DOHH2 (cell line): ENCODE measurements at regions not wholly inside any gene's neighbourhood (a gene's known extent, or its start where the extent isn't known, plus 50 kb on each side); places are given as distances from the start of the nearest gene placed in this dataset.

ENCODE experiments used
- H3F3A ChIP-seq: fragments of 200-600 bp; sonication (generic), shearing (Covaris generic); 2 replicates; pipeline ENCODE4 v1.6.0; 2016; ENCODE audit warnings: antibody characterized with exemption, mild to moderate bottlenecking; ENCODE audit not compliant: control insufficient read depth, insufficient read depth
- H3K27ac ChIP-seq: fragments of 200-600 bp; sonication (generic); 2 replicates; pipeline ENCODE4 v1.5.1; 2014; ENCODE audit warnings: low read depth, mild to moderate bottlenecking, low read length, moderate library complexity
- H3K27me3 ChIP-seq: fragments of 200-600 bp; sonication (generic); 2 replicates; pipeline ENCODE4 v1.6.1; 2014; ENCODE audit warnings: mild to moderate bottlenecking, low read length, mixed read lengths; ENCODE audit not compliant: control insufficient read depth
- H3K36me3 ChIP-seq: fragments of 200-600 bp; sonication (generic); 2 replicates; pipeline ENCODE4 v1.6.1; 2014; ENCODE audit warnings: mild to moderate bottlenecking, low read length, moderate library complexity, mixed read lengths; ENCODE audit not compliant: control insufficient read depth
- H3K4me1 ChIP-seq: fragments of 200-600 bp; sonication (generic); 2 replicates; pipeline ENCODE4 v1.6.1; 2014; ENCODE audit warnings: mild to moderate bottlenecking, low read length, mixed read lengths; ENCODE audit not compliant: control insufficient read depth
- H3K4me2 ChIP-seq: fragments of 200-600 bp; sonication (generic); 2 replicates; pipeline ENCODE4 v1.6.0; 2014; ENCODE audit warnings: mild to moderate bottlenecking, low read length, moderate library complexity
- H3K4me3 ChIP-seq: fragments of 200-600 bp; sonication (generic); 2 replicates; pipeline ENCODE4 v1.5.1; 2014; ENCODE audit warnings: mild to moderate bottlenecking, low read length, mixed read lengths
- H3K79me2 ChIP-seq: fragments of 200-600 bp; sonication (generic); 2 replicates; pipeline ENCODE4 v1.6.1; 2014; ENCODE audit warnings: mild to moderate bottlenecking, low read length, mixed read lengths; ENCODE audit not compliant: control insufficient read depth
- H3K9me2 ChIP-seq: fragments of 200-600 bp; sonication (generic); replicated peaks from 2 replicates; pipeline ENCODE4 v1.6.1; 2014; ENCODE audit warnings: mild to moderate bottlenecking, low read length, mixed read lengths; ENCODE audit not compliant: control insufficient read depth
- H3K9me3 ChIP-seq: fragments of 200-600 bp; sonication (generic); 2 replicates; pipeline ENCODE4 v1.6.1; 2014; ENCODE audit warnings: antibody characterized with exemption, low read length, mixed read lengths; ENCODE audit not compliant: control insufficient read depth, insufficient read depth
- H4K20me1 ChIP-seq: fragments of 200-600 bp; sonication (generic); 2 replicates; pipeline ENCODE4 v1.6.0; 2014; ENCODE audit warnings: low read depth, mild to moderate bottlenecking, antibody characterized with exemption, low read length, moderate library complexity; ENCODE audit not compliant: control insufficient read depth, insufficient read depth
- CTCF ChIP-seq: fragments of 200-600 bp; sonication (generic); IDR thresholded peaks from one replicate; pipeline ENCODE4 v1.5.1; 2014; ENCODE audit warnings: antibody characterized with exemption, mild to moderate bottlenecking, low read depth, low read length; ENCODE audit not compliant: poor library complexity, severe bottlenecking
- EZH2phosphoT487 ChIP-seq: fragments of 200-600 bp; sonication (generic); IDR thresholded peaks from 2 replicates; pipeline ENCODE4 v1.6.1; 2017; ENCODE audit warnings: borderline replicate concordance, mild to moderate bottlenecking, antibody characterized with exemption, low read length, moderate library complexity, mixed read lengths

- no peaks in the 10 kb centered on the region for H3F3A ChIP-seq
Observed at GRCh38 chr4:181158971-181159370, 1084.2 kb upstream of the TENM3 start.

GRCh38 chr4:181161669-181162068 is 1081.5 kb upstream of the TENM3 start:
- TF ChIP-seq CTCF (no peak), EZH2phosphoT487 (no peak)
- Histone ChIP-seq H3K9me3 (no peaks in the 10 kb centered on the region), H3K9me2 (no peaks in the 10 kb centered on the region), H4K20me1 (no peaks in the 10 kb centered on the region), H3K4me1 (no peaks in the 10 kb centered on the region), H3K4me3 (no peak overlapping the region), H3K27me3 (no peaks in the 10 kb centered on the region), H3K4me2 (no peak overlapping the region), H3K79me2 (no peaks in the 10 kb centered on the region), H3K27ac (no peak overlapping the region), H3F3A (no peaks in the 10 kb centered on the region), H3K36me3 (no peaks in the 10 kb centered on the region)

More at GRCh38 chr4:181158971-181159370, 1084.2 kb upstream of the TENM3 start:
- H3K27me3 ChIP-seq: no peaks in the 10 kb centered on the region
- no peak overlapping the region for H3K27ac ChIP-seq
- H3K4me2 ChIP-seq: no peak overlapping the region
- H3K9me3 ChIP-seq: no peaks in the 10 kb centered on the region
- H3K4me1 ChIP-seq: no peaks in the 10 kb centered on the region
- H3K79me2 ChIP-seq: no peaks in the 10 kb centered on the region
- no peaks in the 10 kb centered on the region for H3K9me2 ChIP-seq
- H4K20me1 ChIP-seq: no peaks in the 10 kb centered on the region
- H3K4me3 ChIP-seq: no peak overlapping the region
- TF ChIP-seq EZH2phosphoT487 (no peak), CTCF (no peak)
- H3K36me3 ChIP-seq: no peaks in the 10 kb centered on the region

DNA sequence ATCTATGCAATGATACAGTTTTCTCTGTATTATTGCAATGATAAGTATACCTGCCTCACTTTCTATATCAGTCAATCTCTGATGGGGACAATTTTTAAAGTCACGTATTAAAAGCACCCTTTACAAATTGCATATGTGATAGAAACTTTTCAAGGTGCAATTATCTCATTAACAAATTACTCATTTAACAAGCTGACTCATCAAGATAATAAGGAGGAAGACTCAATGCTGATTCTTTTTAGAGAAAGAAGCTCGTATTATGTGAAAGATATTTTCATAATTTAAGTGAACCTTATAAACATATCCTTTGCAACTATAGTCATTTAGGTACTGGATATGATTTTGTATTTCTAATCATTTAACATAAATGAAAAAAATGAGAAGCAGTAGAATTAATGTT is 1080.9 kb upstream of the TENM3 start:
- TF ChIP-seq CTCF (no peak), EZH2phosphoT487 (no peak)
- no peaks in the 10 kb centered on the region for H4K20me1 ChIP-seq
- H3K4me3 ChIP-seq: no peak overlapping the region
- no peaks in the 10 kb centered on the region for H3K9me3 ChIP-seq
- no peaks in the 10 kb centered on the region for H3F3A ChIP-seq
- H3K9me2 ChIP-seq: no peaks in the 10 kb centered on the region
- no peak overlapping the region for H3K4me2 ChIP-seq
- no peaks in the 10 kb centered on the region for H3K79me2 ChIP-seq
- no peaks in the 10 kb centered on the region for H3K4me1 ChIP-seq
- no peak overlapping the region for H3K27ac ChIP-seq
- H3K27me3 ChIP-seq: no peaks in the 10 kb centered on the region
- no peaks in the 10 kb centered on the region for H3K36me3 ChIP-seq

DNA sequence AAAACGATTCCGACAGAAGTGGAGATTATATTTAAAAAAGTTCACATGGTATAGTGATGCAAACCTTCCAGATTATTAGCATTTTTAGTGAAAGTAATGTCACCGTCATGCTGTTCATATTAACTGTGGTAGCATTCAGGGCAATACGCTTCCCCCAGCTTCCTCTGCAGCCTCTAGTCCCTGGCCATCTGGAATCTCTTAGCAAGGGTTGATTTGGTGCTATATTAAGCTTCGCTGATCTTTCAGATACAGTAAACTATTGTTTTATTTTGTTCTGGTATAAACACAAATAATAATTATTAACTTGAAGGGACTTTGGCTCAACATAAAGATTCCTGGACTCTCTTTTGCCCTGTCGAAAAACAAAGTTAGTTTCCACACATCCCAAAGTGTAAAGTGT is 1080.5 kb upstream of the TENM3 start:
- no peak overlapping the region for H3K4me3 ChIP-seq
- no peaks in the 10 kb centered on the region for H3K9me2 ChIP-seq
- H3F3A ChIP-seq: no peaks in the 10 kb centered on the region
- H3K36me3 ChIP-seq: no peaks in the 10 kb centered on the region
- no peaks in the 10 kb centered on the region for H3K79me2 ChIP-seq
- no peaks in the 10 kb centered on the region for H4K20me1 ChIP-seq
- no peak overlapping the region for H3K27ac ChIP-seq
- no peaks in the 10 kb centered on the region for H3K27me3 ChIP-seq
- no peak for TF ChIP-seq CTCF
- TF ChIP-seq EZH2phosphoT487: no peak
- H3K9me3 ChIP-seq: no peaks in the 10 kb centered on the region
- no peaks in the 10 kb centered on the region for H3K4me1 ChIP-seq
- H3K4me2 ChIP-seq: no peak overlapping the region
